Osteocyte (in vitro differentiated cells): ENCODE measurements at regions not wholly inside any gene's neighbourhood (a gene's known extent, or its start where the extent isn't known, plus 50 kb on each side); places are given as distances from the start of the nearest gene placed in this dataset.

Experiments used
- DNase-seq: peaks from one replicate; pipeline ENCODE4 v3.0.0; 2021; ENCODE audit warnings: mixed read lengths; ENCODE audit not compliant: unreplicated experiment; ENCODE audit errors: extremely low spot score
- H3K27ac Mint-ChIP-seq: one replicate; pipeline ENCODE4 v1.8.0; 2021; ENCODE audit warnings: mild to moderate bottlenecking, mixed read lengths; ENCODE audit not compliant: unreplicated experiment
- H3K27me3 Mint-ChIP-seq: one replicate; pipeline ENCODE4 v1.8.0; 2021; ENCODE audit warnings: mixed read lengths; ENCODE audit not compliant: unreplicated experiment
- H3K36me3 Mint-ChIP-seq: one replicate; pipeline ENCODE4 v1.8.0; 2021; ENCODE audit warnings: mixed read lengths; ENCODE audit not compliant: unreplicated experiment
- H3K4me1 Mint-ChIP-seq: one replicate; pipeline ENCODE4 v1.8.0; 2021; ENCODE audit warnings: mixed read lengths; ENCODE audit not compliant: unreplicated experiment
- H3K4me3 Mint-ChIP-seq: one replicate; pipeline ENCODE4 v1.8.0; 2021; ENCODE audit warnings: mild to moderate bottlenecking, moderate library complexity, mixed read lengths; ENCODE audit not compliant: unreplicated experiment
- H3K9me3 Mint-ChIP-seq: one replicate; pipeline ENCODE4 v1.8.0; 2021; ENCODE audit warnings: mixed read lengths; ENCODE audit not compliant: unreplicated experiment
- CTCF ChIP-seq: fragments of 200-600 bp; sonication (generic); IDR thresholded peaks from 2 replicates; pipeline ENCODE4 v1.5.0; 2021; ENCODE audit warnings: antibody characterized with exemption, mild to moderate bottlenecking, moderate library complexity

DNA sequence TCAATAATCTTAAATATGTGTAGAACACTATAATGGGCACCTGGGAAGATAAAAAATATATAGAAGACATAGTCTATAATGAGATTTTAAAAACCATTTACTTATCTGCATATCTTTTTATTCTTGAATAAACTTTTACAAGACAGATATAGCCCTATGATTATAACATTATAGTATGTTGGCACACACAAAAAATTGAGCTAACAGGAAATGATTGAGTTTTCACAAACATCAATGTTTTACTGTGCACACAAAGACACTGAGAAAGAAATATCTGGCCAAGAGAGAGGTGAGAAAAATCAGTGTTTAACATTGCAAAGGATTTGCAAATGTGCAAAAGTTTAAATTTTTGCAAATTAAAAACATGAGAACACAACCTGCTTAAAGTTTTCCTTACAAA lies 124.3 kb downstream of the BBS10 start:
- Mint-ChIP-seq H3K27me3 (no peaks in the 10 kb centered on the region), H3K9me3 (no peaks in the 10 kb centered on the region), H3K27ac (no peak overlapping the region), H3K4me3 (no peak overlapping the region), H3K4me1 (peaks cover 9% of the 10 kb centered on the region), H3K36me3 (no peaks in the 10 kb centered on the region)
- no peak for TF ChIP-seq CTCF
- DNase-seq, result no peak

DNA sequence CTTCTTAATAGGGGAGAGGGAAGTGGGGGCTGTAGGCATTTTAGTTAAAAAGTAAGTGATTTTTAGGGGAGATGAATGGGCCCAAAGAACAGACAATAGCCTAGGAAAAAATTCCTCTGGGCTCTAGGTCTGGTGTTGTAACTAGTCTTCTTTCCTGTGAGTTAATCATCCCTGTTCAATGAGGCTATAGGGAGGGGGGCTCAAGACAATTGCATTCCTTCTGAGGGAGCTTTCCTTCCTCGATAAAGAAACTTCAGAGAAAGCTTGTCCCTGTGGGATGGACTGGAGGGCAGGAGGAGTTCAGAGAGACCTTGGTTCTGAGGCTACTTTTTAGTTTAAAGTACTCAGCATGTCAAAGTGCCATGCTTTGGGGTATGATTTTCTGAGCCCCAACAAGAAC lies 127.2 kb downstream of the BBS10 start:
- no peaks in the 10 kb centered on the region for H3K36me3 Mint-ChIP-seq
- no peak for DNase-seq
- no peak overlapping the region for H3K27ac Mint-ChIP-seq
- no peak for TF ChIP-seq CTCF
- no peaks in the 10 kb centered on the region for H3K9me3 Mint-ChIP-seq
- no peak overlapping the region for H3K4me3 Mint-ChIP-seq
- H3K4me1 Mint-ChIP-seq, result peaks cover 7% of the 10 kb centered on the region
- H3K27me3 Mint-ChIP-seq, result no peaks in the 10 kb centered on the region

GRCh38 chr12:76219806-76220205 lies 128.4 kb downstream of the BBS10 start:
- Mint-ChIP-seq H3K27me3 (no peaks in the 10 kb centered on the region), H3K9me3 (no peaks in the 10 kb centered on the region), H3K36me3 (no peaks in the 10 kb centered on the region), H3K4me3 (no peak overlapping the region), H3K4me1 (peaks cover 5% of the 10 kb centered on the region), H3K27ac (no peak overlapping the region)
- no peak for TF ChIP-seq CTCF
- no peak for DNase-seq

DNA sequence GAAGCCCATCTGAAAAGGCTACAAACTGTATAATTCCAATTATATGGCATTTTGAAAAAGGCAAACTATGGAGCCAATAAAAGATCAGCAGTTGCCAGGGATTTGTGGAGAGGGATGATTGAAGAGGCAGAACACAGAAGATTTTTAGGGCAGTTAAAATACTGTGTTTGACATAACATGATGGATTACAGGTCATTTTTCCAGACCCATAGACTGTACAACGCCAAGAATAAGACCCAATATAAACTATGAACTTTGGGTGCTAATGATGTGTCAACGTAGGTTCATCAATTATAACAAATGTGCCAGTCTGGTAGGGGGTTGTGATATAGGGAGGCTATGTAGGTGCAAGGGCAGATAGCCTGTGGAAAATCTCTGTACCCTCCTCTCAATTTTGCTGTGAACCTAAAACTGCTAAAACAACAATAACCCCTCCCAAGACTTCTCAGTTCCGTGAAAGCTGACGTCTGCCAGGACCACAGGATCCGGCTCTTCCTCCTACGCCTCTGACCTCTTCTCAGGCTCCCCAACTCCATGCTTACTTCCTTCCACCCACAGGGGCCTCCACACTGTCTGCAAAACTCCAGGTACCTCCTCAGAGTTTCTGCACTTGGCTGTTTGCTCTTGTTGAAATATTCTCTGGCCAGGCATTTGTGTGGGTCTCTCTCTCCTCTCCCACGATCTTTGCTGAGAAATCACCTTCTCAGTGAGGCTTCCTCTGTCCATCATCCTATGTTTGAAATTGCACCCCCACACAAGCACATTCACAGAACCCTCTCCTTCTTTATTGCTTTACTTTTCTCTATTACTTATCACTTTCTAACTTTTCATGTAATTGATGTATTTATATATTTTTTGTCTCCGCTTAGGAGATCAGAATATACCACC lies 131.4 kb downstream of the BBS10 start:
- no peaks in the 10 kb centered on the region for H3K9me3 Mint-ChIP-seq
- no peak for DNase-seq
- H3K4me3 Mint-ChIP-seq, result no peak overlapping the region
- H3K27ac Mint-ChIP-seq, result no peak overlapping the region
- no peaks in the 10 kb centered on the region for H3K27me3 Mint-ChIP-seq
- TF ChIP-seq CTCF, result no peak
- peaks cover 5% of the 10 kb centered on the region for H3K4me1 Mint-ChIP-seq
- no peaks in the 10 kb centered on the region for H3K36me3 Mint-ChIP-seq

- TF ChIP-seq CTCF, result no peak
- H3K27me3 Mint-ChIP-seq, result peaks cover 3% of the 10 kb centered on the region
- no peak for DNase-seq
- no peaks in the 10 kb centered on the region for H3K36me3 Mint-ChIP-seq
- no peak overlapping the region for H3K27ac Mint-ChIP-seq
- no peaks in the 10 kb centered on the region for H3K4me1 Mint-ChIP-seq
- H3K9me3 Mint-ChIP-seq, result peaks cover 1% of the 10 kb centered on the region
- H3K4me3 Mint-ChIP-seq, result no peak overlapping the region
Observed at GRCh38 chr12:76208129-76208528, 123.6 kb upstream of the NAP1L1 start.
